ENCODE measurements at regions not wholly inside any gene's neighbourhood (a gene's known extent, or its start where the extent isn't known, plus 50 kb on each side); places are given as distances from the start of the nearest gene placed in this dataset.

DNA sequence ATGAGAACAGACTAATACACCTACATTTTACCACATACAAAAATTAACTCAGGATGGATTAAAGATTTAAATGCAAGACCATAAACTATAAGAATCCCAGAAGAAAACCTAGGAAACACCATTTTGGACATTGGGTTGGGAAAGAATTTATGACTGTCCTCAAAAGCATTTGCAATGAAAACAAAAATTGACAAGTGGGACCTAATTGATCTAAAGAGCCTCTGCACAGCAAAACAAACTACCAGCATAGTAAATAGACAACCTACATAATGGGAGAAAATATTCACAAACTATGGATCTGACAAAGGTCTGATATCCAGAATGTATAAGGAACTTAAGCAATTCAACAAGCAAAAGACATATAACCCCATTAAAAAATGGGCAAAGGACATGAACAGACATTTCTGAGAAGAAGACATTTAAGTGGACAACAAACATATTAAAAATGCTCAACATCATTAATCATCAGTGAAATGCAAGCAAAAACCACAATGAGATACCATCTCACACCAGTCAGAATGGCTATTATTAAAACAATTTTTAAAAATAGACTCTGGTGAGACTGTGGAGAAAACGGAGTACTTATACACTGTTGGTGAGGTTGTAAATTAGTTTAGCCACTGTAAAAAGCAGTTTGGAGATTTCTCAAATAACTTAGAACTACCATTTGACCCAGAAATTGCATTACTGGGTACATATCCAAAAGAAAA is 221.7 kb upstream of the DIPK2B start:
- Histone ChIP-seq H3K23ac (ENCODE audit: insufficient read length, low read depth, low read length) (no peak overlapping the region), H4K91ac (ENCODE audit: insufficient read length, low read depth, low read length) (no peak overlapping the region), H3K27ac (ENCODE audit: insufficient read length, low read depth, low read length) (no peak overlapping the region), H4K5ac (ENCODE audit: insufficient read length, low read depth, low read length) (no peak overlapping the region), H2BK15ac (ENCODE audit: low read depth, low read length) (no peak overlapping the region), H3K4ac (ENCODE audit: low read depth, low read length) (no peak overlapping the region), H4K8ac (replicated peaks; ENCODE audit: insufficient read length, low read depth, low read length) (no peak overlapping the region), H2BK5ac (ENCODE audit: insufficient read length, low read length) (no peak overlapping the region), H2AK5ac (ENCODE audit: insufficient read length, low read length) (no peak overlapping the region), H3T11ph (ENCODE audit: low read length) (no peak overlapping the region), H2AFZ (ENCODE audit: low read length) (no peak overlapping the region), H3K18ac (ENCODE audit: insufficient read length, low read depth, low read length) (no peak overlapping the region), H2BK20ac (ENCODE audit: low read depth, low read length, poor library complexity, severe bottlenecking) (no peak overlapping the region), H2BK120ac (ENCODE audit: low read depth, low read length, poor library complexity, severe bottlenecking) (no peak overlapping the region), H3K9me3 (ENCODE audit: control insufficient read depth, low read depth, low read length) (no peaks in the 10 kb centered on the region), H4K20me1 (ENCODE audit: control insufficient read depth, insufficient read depth, insufficient read length) (no peaks in the 10 kb centered on the region), H3K27me3 (ENCODE audit: insufficient read depth, low read length) (no peaks in the 10 kb centered on the region), H3K4me1 (ENCODE audit: insufficient read depth, low read length) (no peaks in the 10 kb centered on the region; the same call in 1 of the 2 replicates), H3K14ac (ENCODE audit: insufficient read depth, low read length) (no peak overlapping the region), H3K79me1 (ENCODE audit: insufficient read depth, low read depth, low read length, poor library complexity, severe bottlenecking) (no peaks in the 10 kb centered on the region), H3K56ac (ENCODE audit: insufficient read length, low read depth, low read length) (no peak overlapping the region), H3K79me2 (ENCODE audit: insufficient read depth, low read length) (no peaks in the 10 kb centered on the region), H3K9ac (ENCODE audit: extremely low read depth, insufficient read length, low read length) (no peak overlapping the region), H3K4me2 (ENCODE audit: insufficient read depth, insufficient read length, low read length) (no peak overlapping the region), H3K23me2 (ENCODE audit: insufficient read length, low read depth, low read length, poor library complexity, severe bottlenecking) (no peaks in the 10 kb centered on the region), H2BK12ac (ENCODE audit: insufficient read length, low read depth, low read length) (no peak overlapping the region)
- WGBS (ENCODE audit: extremely low coverage, insufficient read length, low lambda C conversion rate), result no CpG with 5 or more reads among the region's 1 CpG
- Mint-ChIP-seq H3K27ac (no peak overlapping the region), H3K4me3 (no peak overlapping the region), H3K4me1 (peaks cover 7 to 8% of the 10 kb centered on the region in 2 experiments; a peak in 3 of 4 replicates), H3K36me3 (ENCODE audit: insufficient read depth in 1 of 3, low read depth in 3 of 3) (peaks cover 0 to 7% (median 4%) of the 10 kb centered on the region in 3 experiments; a peak in 5 of 7 replicates), H3K9me3 (peaks cover 74 to 75% of the 10 kb centered on the region in 2 experiments), H3K27me3 (ENCODE audit: low read depth) (no peaks in the 10 kb centered on the region; the same call in 1 of the 2 replicates)
- TF ChIP-seq, protein P1, sequence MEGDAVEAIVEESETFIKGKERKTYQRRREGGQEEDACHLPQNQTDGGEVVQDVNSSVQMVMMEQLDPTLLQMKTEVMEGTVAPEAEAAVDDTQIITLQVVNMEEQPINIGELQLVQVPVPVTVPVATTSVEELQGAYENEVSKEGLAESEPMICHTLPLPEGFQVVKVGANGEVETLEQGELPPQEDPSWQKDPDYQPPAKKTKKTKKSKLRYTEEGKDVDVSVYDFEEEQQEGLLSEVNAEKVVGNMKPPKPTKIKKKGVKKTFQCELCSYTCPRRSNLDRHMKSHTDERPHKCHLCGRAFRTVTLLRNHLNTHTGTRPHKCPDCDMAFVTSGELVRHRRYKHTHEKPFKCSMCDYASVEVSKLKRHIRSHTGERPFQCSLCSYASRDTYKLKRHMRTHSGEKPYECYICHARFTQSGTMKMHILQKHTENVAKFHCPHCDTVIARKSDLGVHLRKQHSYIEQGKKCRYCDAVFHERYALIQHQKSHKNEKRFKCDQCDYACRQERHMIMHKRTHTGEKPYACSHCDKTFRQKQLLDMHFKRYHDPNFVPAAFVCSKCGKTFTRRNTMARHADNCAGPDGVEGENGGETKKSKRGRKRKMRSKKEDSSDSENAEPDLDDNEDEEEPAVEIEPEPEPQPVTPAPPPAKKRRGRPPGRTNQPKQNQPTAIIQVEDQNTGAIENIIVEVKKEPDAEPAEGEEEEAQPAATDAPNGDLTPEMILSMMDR (conservative IDR thresholded peaks at IDR 0.05), result no peak
- no peak for DNase-seq
